ENCODE measurements at regions not wholly inside any gene's neighbourhood (a gene's known extent, or its start where the extent isn't known, plus 50 kb on each side); places are given as distances from the start of the nearest gene placed in this dataset.
"Not testable (repeated sequence)": the region's sequence is repeated elsewhere in the genome, so short reads cannot be mapped to it uniquely, and the experiment has no call there.

- DNase-seq (ENCODE audit: low spot score), result no peak
Measured at GRCh38 chr14:55847766-55848165, 267.8 kb downstream of the KTN1 start.

GRCh38 chr14:55848964-55849363, 269.0 kb downstream of the KTN1 start:
- DNase-seq (ENCODE audit: low spot score), result no peak

- no peak for DNase-seq (ENCODE audit: low spot score)
Measured at GRCh38 chr14:55849833-55850232, 268.4 kb upstream of the PELI2 start.

GRCh38 chr14:55850825-55851241, 267.4 kb upstream of the PELI2 start:
- DNase-seq (ENCODE audit: low spot score), result no peak

- DNase-seq (ENCODE audit: low spot score), result peak; percentile 18
Measured at GRCh38 chr14:55851301-55851700, 266.9 kb upstream of the PELI2 start.

DNA sequence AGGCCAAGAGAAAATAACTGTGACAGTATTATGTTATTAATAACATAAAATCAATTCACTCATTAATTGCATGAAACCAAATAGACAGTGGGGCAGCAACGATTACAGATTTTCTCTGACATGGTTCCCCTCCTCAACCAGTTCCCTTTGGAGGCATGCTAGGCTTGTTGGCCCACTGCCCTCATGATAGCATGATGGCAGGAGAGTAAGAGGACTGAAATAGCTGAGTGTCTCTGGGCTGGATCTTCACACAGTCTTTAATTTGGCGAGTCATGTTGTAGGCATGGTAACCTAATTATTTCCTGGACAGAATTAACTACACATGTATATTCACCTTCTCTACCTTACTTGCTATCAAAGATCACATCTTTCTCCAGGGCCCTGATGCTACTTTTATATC, 266.2 kb upstream of the PELI2 start:
- DNase-seq (ENCODE audit: low spot score), result no peak

DNA sequence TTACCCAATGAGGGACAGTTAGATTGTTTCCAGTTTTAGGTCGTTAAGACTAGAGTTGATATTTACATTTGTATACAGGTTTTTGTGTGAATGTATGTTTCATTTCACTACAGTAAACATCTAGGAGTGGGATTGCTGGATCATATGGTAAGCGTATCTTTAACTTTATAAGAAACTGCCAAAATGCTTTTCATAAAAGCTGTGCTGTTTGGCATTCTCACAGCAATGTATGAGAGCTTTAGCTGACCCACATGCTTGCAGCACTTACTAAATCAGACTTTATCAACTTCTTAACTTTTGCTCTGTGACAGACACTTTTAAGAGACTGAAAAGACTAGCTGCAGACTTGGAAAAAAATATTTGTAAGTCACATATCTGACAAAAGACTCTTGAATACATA, 262.5 kb upstream of the PELI2 start:
- no peak for DNase-seq (ENCODE audit: low spot score)

DNA sequence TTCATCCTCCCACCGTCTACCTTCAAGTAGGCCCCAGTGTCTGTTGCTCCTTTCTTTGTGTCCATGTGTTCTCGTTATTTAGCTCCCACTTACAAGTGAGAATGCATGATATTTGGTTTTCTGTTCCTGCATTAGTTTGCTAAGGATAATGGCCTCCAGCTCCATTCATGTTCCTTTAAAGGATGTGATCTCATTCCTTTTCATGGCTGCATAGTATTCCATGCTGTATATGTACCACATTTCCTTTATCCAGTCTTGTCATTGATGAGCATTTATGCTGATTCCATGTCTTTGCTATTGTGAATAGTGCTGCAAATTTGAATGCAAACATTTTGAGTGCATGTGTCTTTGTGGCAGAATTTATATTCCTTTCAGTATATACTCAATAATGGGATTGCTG, 259.6 kb upstream of the PELI2 start:
- no peak for DNase-seq (ENCODE audit: low spot score)

- DNase-seq (ENCODE audit: low spot score), result not testable (repeated sequence)
Measured at GRCh38 chr14:55861561-55861960, 256.6 kb upstream of the PELI2 start.

DNA sequence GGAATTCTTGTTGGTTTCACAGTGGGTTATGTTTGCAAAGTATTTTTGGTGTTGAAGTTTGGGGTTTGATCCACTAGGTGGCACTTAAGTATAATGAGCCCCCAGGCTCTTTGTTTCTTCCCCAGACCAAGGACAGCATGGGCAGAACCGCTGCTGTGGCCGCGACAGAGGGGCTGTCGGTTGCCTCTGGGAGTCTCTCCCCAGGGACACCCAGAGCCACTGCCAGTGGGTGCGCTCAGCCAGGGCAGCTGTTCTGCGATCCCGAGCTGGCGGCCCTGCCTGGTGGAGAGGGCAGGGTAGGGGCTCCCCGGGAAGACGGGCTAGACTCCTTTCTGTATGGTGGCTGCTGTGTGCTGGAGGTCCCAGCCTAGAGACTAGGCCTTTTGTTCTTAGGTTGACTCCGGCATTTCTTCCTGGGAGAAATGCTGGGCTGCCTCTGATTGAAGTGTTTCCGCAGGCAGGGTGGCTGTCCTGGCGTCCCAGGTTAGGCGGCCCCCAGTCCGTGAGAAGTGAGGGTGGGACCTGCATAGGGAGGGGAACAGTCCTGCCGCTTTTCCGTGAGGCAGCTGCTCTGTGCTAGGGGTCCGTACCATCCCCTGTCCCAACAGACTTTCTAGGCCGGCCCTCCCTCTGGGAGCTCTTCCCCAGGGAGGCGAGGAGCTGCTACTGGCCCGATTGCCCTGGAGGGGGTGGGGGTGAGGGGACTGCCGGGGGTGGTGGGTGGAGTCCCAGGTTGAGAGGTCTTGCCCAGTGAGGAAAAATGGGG, 253.1 kb upstream of the PELI2 start:
- DNase-seq (ENCODE audit: low spot score), result no peak

- no peak for DNase-seq (ENCODE audit: low spot score)
Measured at GRCh38 chr14:55867311-55867710, 250.9 kb upstream of the PELI2 start.

DNA sequence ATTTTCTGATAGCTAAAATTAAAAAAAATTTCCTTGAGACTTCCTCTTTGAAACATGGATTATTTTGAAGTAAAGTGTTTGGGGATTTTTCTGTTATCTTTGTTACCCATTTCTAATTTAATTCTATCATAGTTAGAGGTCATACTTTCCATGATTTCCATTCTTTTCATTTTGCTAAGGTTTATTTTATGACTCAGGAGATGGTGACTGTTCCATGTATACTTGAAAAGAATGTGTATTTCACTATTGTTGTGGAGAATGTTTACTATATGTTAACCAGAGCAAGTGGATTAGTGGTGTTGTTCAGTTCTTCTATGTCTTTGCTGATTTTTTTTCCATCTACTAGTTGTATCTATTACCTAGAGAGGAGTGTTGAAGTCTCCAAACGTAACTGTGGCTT, 250.5 kb upstream of the PELI2 start:
- no peak for DNase-seq (ENCODE audit: low spot score)

DNA sequence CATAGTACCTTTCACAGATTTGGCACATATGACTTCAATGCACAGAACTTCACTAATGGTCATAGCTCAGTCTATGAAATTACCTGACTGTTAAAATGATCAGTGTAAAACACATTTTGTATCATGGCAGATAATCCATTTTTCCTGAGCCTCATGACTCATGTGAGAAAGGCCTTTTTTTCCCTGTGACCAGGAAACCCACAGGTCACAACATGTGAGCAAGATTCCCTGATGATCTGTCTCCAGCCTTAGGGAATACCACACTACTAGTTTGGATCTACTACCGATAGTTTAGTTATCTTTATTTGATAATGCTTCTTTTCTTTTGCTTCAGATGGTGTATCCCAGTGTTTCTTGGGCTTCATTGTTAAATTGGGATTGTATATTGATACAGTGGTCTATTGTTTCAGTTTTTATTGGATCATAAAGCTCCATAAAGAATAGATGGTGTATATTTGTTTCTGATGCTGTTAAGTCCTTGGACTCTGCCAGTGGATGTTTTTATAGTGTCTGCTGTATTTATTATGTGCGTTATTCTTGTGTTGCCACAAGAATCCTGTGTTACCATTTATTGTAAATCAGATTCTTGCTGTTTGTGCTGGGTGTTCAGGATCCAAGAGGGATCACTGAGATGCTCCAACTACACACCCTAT, 248.7 kb upstream of the PELI2 start:
- no peak for DNase-seq (ENCODE audit: low spot score)

DNA sequence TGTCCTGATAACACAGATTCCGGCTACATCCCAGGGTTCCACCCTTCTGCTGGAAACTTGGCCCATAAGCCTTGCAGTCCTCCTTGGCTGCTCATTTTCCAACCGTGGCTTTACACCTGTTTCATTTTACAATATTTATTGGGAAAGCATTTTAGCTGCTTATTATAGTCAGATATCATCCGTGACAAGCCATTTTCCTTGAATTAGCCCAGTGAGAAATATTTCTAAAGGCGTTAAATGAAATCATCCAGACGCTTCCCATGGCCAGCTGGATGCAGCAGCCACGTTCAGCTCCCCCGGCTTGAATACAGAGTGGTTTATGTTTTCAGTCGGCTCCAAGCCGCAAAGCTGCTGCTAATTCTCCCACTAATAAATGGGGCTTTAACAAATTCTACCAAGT, 245.0 kb upstream of the PELI2 start:
- DNase-seq (ENCODE audit: low spot score), result no peak

DNA sequence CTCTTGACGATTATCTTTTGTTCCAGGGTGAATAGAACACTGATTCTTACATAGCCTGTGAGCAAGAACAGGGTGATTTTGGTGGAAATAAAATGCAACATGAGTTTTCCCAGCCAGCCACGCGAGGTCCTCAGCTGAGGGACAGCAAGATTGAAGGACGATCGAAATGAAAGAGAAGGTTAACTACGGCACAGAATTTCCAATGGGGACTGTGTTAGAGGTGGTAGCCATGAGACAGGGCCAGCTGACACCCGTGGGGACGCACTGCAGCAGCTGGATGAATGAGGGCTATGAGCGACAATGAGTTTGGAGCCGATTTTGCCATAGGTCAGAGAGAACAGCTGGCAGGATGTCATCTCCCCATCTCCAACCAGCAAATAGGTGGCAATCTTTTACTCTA, 243.4 kb upstream of the PELI2 start:
- peak; percentile 38 for DNase-seq (ENCODE audit: low spot score)

GRCh38 chr14:55877942-55878341, 240.3 kb upstream of the PELI2 start:
- DNase-seq (ENCODE audit: low spot score), result no peak

DNA sequence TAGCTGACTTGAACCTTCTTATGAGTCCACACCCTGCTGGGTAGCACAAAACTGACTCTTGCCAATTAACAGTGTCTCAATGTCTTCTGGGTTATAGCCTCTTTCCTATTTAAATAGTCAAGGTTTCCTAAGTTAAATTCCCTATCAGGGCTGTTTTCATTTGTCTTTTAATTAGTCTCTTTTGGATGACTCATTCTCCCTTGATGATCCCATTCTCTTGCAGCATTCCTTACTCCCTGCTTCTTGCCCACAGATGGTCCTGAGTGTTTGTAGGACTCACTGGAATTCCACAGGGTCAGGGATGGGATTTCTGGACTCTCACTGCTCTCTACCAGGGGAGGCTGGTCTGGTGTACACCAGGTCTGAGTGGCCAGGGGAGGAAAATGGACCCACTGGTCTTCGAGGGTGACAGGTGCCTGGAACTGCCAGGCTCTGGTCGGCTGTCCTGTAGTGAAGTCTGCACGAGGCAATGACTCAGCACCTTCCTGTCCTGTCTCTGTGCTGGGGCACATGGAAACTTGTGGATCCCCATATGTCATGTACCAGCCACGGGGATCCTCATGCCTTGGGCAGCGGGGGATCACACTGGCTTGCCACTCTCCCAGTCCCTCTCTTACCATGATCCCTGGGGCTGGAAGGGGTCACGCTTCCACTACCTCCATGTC, 236.5 kb upstream of the PELI2 start:
- no peak for DNase-seq (ENCODE audit: low spot score)

DNA sequence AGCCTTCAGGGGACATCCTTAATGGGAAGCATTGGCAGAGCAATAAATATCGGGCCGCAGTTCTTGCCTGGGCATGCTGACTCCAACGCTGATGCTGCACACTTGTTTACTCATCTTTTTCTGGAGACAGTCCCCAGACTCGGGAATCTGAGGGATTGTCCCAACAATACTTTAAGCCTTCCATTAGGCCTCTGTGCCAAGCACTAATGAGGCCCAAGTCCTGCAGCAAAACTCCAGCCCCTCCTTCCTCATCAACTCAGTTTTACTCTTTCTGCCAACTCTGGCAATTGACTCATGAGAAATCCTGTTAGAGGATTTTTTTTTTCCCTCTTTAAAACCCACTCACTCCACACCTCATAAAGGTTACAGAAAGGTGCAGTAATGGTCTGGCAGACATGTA, 233.4 kb upstream of the PELI2 start:
- no peak for DNase-seq (ENCODE audit: low spot score)

DNA sequence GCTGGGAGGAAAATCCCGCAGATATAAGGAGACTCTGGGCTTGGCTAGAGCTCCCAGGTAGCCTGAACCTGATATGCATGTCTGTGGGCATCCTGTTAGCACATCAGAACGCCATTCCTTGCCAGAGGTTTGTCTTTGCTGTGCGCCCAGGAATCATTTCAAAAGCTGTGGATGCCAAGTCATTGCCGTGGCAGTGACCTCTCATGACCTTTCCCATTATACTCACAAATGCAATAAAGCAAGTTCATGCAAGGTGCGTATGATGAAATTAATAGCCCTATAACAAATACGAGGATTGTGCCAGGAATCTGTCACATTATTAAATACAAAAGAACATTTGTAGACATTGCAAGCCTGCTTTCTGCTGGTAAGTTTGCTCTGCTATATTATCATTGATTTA, 229.1 kb upstream of the PELI2 start:
- no peak for DNase-seq (ENCODE audit: low spot score)

DNA sequence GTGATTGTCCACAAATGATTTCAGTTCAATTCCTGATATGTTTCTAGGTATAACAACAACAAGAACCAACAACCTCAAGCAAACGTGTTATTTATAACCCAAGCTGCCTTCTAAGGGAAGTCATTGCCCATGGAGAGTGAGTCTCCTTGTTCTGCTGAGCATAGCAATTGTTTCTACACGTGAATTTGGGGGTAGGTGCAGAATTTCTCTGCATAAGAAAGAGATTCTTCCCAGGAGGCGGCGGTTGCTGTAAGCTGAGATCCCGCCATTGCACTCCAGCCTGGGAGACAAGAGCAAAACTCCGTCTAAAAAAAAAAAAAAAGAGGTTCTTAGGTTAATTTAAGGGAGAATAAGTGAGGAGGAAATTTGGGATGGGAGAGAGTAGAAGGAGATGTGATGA, 226.5 kb upstream of the PELI2 start:
- DNase-seq (ENCODE audit: low spot score), result no peak

- DNase-seq (ENCODE audit: low spot score), result no peak
Measured at GRCh38 chr14:55892906-55893305, 225.3 kb upstream of the PELI2 start.

DNA sequence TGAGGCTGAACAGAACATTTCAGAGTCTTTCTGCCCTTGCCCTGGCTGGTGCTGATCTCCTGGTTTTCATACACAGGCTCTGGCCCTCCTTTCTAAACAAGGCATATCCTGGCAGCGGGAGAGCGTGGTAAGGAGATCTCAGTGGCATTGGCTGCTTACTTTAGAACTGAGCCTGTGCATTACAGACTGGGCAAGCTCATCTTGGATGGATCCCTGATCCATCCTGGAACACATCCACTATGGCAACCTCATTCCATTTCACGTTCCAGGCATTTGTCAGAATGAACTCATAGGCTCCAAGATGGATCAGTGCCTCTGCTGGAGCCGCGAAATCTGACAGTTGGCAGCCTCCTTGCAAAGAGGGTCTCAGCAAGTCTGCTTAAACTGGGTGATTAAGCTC, 224.5 kb upstream of the PELI2 start:
- no peak for DNase-seq (ENCODE audit: low spot score)

DNA sequence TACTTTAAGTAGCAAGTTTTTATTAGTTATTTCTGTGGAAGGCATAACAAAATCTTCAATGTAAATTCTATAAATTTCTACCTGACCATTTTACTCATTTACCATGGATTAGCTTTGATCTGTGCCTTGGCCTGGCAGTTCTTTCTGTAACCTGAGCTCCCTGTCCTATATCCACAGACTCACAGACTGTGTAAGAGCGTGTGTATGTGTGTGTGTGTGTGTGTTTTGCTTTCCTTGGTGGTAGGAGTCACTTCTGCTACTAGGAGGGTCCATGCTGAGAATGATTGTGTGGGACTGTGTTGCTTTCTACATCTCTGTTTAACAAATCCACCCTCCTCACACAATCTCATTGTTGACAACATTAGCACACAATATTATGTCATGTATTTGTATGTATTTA, 221.2 kb upstream of the PELI2 start:
- DNase-seq (ENCODE audit: low spot score), result no peak
